Type B pancreatic cell (in vitro differentiated cells): ENCODE measurements at regions not wholly inside any gene's neighbourhood (a gene's known extent, or its start where the extent isn't known, plus 50 kb on each side); places are given as distances from the start of the nearest gene placed in this dataset.
"Not testable (repeated sequence)": the region's sequence is repeated elsewhere in the genome, so short reads cannot be mapped to it uniquely, and the experiment has no call there.

ENCODE experiments used
- DNase-seq: peaks from one replicate; pipeline ENCODE4 v3.0.0; 2021; ENCODE audit warnings: mixed read lengths; ENCODE audit not compliant: unreplicated experiment; ENCODE audit errors: extremely low spot score
- H3K27ac Mint-ChIP-seq: 2 replicates; pipeline ENCODE4 v1.8.0; 2021; ENCODE audit warnings: mild to moderate bottlenecking, mixed read lengths
- H3K27me3 Mint-ChIP-seq: 2 replicates; pipeline ENCODE4 v1.8.0; 2021; ENCODE audit warnings: mixed read lengths
- H3K36me3 Mint-ChIP-seq: 2 replicates; pipeline ENCODE4 v1.8.0; 2021; ENCODE audit warnings: mixed read lengths
- H3K4me1 Mint-ChIP-seq: one replicate; pipeline ENCODE4 v1.8.0; 2021; ENCODE audit warnings: mixed read lengths; ENCODE audit not compliant: unreplicated experiment
- H3K4me3 Mint-ChIP-seq: 2 replicates; pipeline ENCODE4 v1.8.0; 2021; ENCODE audit warnings: mild to moderate bottlenecking, mixed read lengths
- H3K9me3 Mint-ChIP-seq: 2 replicates; pipeline ENCODE4 v1.8.0; 2021; ENCODE audit warnings: mixed read lengths
- CTCF ChIP-seq: fragments of 200-600 bp; sonication (generic); conservative IDR thresholded peaks from 2 replicates; pipeline ENCODE4 v1.5.0; 2021; ENCODE audit warnings: antibody characterized with exemption, mild to moderate bottlenecking

DNA sequence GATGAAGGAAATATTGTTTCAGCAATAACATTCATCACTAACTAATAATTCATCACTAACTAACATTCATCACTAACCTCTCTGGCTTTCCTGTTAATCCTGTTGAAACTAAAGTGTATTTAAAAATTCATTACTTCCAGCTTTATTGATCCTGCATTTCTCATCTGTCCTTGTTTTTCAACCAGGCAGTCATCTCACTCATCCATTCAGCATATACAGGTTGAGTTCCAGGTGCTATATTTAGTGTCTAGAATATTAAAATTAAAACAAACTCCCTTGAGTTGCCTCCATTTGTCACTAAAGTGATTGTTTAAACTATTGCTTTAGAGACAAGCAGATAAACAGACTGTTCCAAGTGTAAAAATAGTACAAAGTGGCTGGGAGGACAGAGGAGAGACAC lies 58.1 kb downstream of the ATXN7L3B start:
- Mint-ChIP-seq H3K36me3 (no peaks in the 10 kb centered on the region), H3K9me3 (peaks cover 4% of the 10 kb centered on the region), H3K4me3 (no peak overlapping the region), H3K27me3 (no peaks in the 10 kb centered on the region), H3K27ac (no peak overlapping the region), H3K4me1 (no peaks in the 10 kb centered on the region)
- no peak for TF ChIP-seq CTCF
- no peak for DNase-seq

DNA sequence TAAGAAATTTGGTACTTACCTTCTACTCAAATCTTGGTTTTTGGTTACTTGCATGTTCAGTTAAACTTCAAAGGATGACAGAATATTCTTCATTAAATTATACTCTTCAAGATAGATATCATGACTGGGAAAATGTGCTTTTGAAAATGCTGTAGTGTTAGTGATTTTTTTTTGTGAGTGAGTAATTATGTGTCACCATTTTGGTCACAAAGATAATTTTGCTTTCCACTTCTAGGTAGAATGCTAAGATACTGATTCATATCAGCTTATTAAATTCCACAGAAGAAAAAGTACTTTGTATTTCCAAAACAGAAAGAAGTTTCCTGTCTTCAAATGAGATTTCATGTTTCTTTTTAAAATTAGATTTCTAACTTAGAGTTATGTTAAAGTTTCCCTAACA lies 61.2 kb downstream of the ATXN7L3B start:
- Mint-ChIP-seq H3K4me3 (no peak overlapping the region), H3K4me1 (no peaks in the 10 kb centered on the region), H3K27me3 (no peaks in the 10 kb centered on the region), H3K27ac (no peak overlapping the region), H3K9me3 (peaks cover 4% of the 10 kb centered on the region), H3K36me3 (no peaks in the 10 kb centered on the region)
- no peak for DNase-seq
- TF ChIP-seq CTCF: no peak

DNA sequence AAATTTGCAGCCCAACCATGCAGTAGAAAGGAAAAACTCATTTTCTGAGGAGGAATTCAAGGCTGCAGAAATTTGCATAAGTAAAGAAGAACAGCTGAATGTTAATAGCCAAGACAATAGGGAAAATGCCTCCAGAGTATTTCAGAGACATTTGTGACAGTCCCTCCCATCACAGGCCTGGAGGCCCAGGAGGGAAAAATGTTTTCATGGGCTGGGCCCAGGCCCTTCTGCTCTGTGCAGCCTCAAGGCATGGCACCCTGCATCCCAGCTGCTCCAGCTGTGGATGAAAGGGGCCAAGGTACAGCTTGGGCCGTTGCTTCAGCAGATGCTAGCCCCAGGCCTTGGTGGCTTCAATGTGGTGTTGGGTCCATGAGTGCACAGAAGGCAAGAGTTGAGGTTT lies 62.3 kb downstream of the ATXN7L3B start:
- Mint-ChIP-seq H3K9me3 (peaks cover 4% of the 10 kb centered on the region), H3K4me1 (no peaks in the 10 kb centered on the region), H3K27ac (no peak overlapping the region), H3K4me3 (no peak overlapping the region), H3K27me3 (no peaks in the 10 kb centered on the region), H3K36me3 (no peaks in the 10 kb centered on the region)
- no peak for TF ChIP-seq CTCF
- DNase-seq: no peak

DNA sequence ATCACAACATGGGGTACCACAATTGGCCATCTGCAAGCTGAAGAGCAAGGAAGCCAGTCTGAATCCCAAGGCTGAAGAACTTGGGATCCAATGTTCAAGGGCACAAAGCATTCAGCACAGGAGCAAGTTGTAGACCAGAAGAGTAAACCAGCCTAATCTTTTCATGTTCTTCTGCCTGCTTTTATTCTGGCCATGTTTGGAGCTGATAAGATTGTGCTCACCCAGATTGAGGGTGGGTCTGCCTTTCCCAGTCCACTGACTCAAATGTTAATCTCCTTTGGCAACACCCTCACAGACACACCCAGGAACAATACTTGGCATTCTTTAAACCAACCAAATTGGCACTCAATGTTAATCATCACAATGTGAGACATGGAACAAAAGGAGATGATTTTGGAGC lies 63.2 kb downstream of the ATXN7L3B start:
- H3K4me3 Mint-ChIP-seq: not testable (repeated sequence)

DNA sequence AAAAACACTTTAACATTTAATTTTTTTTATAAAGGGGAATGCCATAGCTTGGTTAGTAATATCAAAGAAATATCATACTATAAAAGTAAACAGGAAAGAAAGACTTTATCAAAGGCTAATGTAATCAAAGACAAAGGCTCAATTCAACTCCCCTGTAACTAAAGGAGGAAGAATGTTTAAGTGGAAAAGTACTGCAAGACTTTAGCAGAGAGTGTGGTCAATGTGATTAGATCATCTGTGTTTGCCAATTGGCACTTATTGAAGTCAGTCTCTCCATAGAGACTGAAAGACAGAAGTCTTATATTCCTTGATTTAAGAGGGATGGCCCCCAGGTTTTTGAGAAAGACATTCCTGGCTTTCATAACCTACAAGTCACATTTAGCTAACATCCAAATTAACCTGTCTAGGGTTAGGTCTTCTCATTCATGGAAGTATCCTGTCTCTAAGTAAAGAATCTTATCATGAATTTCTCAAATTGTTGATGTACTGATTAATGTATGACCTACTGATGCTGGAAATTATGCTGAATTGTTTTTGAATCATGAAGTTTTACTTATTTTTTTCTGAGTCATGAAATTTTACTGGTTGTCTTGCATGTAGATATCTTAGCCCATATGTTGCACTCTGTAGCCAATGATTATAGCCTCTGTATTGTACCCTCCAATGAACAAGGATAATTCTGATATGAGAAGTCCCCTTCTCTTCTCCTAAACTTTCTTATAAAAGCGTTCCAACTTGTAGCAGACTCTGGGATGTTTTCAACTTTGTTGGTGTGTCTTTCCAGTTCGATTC lies 65.4 kb downstream of the ATXN7L3B start:
- Mint-ChIP-seq H3K27ac (no peak overlapping the region), H3K9me3 (peaks cover 4% of the 10 kb centered on the region), H3K36me3 (no peaks in the 10 kb centered on the region), H3K27me3 (no peaks in the 10 kb centered on the region), H3K4me3 (no peak overlapping the region), H3K4me1 (no peaks in the 10 kb centered on the region)
- no peak for TF ChIP-seq CTCF
- DNase-seq: no peak

More for the DNA sequence above, 63.2 kb downstream of the ATXN7L3B start:
- not testable (repeated sequence) for H3K4me1 Mint-ChIP-seq, H3K27me3 Mint-ChIP-seq, H3K9me3 Mint-ChIP-seq, H3K36me3 Mint-ChIP-seq, DNase-seq, H3K27ac Mint-ChIP-seq

DNA sequence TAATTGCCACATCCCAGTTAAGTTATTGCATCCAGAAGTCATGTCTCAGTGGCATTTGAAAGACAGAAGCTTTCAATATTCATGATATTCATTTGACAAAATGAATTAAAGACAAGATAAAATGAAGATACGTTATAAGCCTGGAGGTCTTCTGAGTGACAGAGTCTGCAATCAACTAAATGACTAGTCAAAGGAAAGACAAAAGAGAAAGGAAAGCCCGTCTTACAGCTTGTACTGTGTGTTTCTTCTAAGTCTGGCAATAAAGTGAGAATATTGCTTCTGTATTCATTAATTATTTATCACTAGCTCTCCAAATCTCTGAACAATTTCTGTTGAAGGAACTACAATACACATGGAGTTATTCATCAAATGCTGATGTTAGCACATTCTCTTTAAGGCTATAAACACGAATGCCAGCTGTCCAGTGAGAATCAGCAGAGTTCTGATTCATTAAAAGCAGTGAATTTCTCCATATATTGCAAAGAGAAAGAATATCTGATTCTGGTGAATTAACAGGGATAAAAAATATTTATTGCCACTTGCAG lies 70.7 kb downstream of the ATXN7L3B start:
- Mint-ChIP-seq H3K27me3 (no peaks in the 10 kb centered on the region), H3K36me3 (no peaks in the 10 kb centered on the region), H3K9me3 (no peaks in the 10 kb centered on the region), H3K27ac (no peak overlapping the region), H3K4me3 (no peak overlapping the region), H3K4me1 (no peaks in the 10 kb centered on the region)
- DNase-seq: no peak
- no peak for TF ChIP-seq CTCF
